ENCODE measurements at regions not wholly inside any gene's neighbourhood (a gene's known extent, or its start where the extent isn't known, plus 50 kb on each side); places are given as distances from the start of the nearest gene placed in this dataset.
"Not testable (repeated sequence)": the region's sequence is repeated elsewhere in the genome, so short reads cannot be mapped to it uniquely, and the experiment has no call there.

- no peak for DNase-seq
Observed at GRCh38 chr9:18294229-18294628, 179.7 kb upstream of the ADAMTSL1 start.

- DNase-seq = no peak
Observed at GRCh38 chr9:18296702-18297055, 177.3 kb upstream of the ADAMTSL1 start.

DNA sequence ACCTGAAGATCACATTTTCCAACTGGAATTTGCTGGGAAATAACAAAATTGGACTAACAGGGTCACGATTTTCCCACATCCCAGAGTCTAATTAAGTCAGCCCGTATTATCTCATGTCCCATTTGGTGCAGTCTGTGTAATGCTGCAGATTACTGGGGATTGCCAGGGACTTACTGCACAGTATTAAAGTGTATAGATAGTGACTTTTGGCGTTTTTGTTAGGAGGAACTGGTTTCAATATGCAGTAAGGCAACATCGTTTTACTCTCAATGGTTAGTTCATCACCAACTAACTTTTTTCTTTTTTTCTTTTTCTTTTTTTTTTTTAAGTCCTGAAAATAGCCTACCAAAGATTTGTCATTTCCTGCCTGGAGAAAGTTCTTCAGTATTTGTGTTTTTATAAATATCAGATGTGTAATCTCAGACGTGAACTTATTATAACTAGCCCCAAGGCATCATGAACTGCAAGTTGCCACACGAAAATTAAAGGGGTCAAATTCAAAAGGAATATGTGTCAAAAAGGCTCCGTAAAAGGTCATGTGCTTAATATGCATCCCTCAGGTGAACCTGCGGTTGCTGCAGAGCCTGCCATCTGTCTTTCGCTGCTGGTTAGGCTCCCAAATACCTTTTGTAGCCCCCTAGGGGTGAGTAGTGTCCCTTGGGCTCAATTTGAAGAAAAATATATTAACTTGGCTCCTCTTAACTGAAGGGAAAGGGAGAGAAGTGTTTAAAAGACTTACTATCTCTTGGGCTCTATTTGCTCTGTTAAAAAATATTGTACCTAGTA, 176.7 kb upstream of the ADAMTSL1 start:
- no peak for DNase-seq

DNA sequence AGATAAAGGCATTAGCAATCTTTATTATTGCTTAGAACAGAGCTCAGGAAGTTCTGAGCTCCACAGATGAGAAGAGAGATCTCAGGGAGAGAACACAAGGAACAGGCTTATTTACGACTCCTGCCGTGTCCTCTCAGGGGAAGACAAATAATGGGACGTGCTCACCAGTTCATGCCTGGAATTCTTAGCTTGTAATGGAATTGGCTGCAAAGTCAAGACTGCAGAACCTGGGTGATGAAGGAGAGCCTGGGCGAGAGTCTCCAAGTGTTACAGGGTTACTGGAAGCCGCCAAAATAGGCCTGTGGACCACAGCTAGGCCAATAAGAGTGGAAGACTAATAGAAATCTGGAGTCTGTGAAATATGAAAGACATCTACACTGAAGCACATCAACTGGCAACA, 174.5 kb upstream of the ADAMTSL1 start:
- DNase-seq = no peak

GRCh38 chr9:18305167-18305806, 168.7 kb upstream of the ADAMTSL1 start:
- not testable (repeated sequence) for DNase-seq

- no peak for DNase-seq
Observed at GRCh38 chr9:18314316-18314715, 159.6 kb upstream of the ADAMTSL1 start.

DNA sequence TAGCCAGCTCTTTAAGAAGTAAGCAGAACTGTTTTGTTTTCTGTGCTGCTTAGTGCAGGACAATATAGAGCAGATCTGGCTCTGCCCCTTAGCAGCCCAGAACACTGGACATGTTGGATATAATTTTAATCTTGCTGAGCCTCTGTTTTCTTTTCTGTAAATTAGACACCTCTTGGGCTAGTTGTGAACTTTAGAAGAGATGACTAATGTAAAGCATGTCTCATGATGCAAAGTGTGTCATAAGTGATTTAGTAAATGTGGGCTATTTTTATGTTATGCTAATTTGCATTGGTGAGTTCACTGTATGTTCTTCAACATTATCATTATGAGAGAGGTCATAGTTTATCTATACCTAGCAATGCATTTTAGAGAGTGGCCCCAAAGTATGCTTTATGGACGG, 156.1 kb upstream of the ADAMTSL1 start:
- no peak for DNase-seq

- DNase-seq = no peak
Observed at GRCh38 chr9:18319918-18320445, 154.0 kb upstream of the ADAMTSL1 start.

DNA sequence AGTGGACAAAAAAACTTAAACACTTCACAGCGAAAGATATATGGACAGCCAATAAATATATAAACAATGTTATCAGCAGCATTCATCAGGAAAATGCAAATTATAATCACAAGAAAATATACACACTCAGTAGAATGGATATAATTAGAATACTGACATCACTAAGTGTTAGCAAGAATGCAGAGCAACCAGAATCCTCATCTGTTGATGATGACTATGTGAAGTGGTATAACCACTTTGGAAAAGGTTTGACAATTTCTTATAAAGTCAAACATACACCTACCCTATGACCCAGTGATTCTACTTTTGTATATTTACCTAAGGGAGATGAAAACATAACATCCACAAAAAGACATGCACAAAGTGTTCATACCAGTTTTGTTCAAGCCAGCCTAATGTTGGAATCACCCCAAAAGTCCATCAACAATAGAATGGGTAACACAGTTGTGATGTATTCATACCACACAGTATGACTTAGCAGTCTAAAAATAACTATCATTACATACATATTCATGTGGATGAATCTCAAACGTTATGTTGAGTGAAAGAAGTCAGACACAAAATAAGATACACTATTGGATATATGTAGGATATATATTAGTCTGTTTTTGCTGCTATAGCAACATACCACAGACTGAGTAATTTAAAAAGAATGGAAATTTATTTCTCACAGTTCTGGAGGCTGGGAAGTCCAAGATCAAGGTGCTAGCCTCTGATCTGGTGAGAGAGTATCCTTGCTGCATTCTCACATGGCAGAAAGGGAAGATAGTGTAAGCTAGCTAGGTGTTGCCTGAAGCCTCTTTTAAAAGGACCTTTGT, 148.8 kb upstream of the ADAMTSL1 start:
- no peak for DNase-seq

GRCh38 chr9:18325746-18326011, 148.3 kb upstream of the ADAMTSL1 start:
- DNase-seq = not testable (repeated sequence)

GRCh38 chr9:18327121-18327520, 146.8 kb upstream of the ADAMTSL1 start:
- DNase-seq = no peak

- peak; percentile 27 to 33 for DNase-seq
Observed at GRCh38 chr9:18330401-18331309, 143.3 kb upstream of the ADAMTSL1 start.

- no peak for DNase-seq
Observed at GRCh38 chr9:18331310-18331684, 142.7 kb upstream of the ADAMTSL1 start.

DNA sequence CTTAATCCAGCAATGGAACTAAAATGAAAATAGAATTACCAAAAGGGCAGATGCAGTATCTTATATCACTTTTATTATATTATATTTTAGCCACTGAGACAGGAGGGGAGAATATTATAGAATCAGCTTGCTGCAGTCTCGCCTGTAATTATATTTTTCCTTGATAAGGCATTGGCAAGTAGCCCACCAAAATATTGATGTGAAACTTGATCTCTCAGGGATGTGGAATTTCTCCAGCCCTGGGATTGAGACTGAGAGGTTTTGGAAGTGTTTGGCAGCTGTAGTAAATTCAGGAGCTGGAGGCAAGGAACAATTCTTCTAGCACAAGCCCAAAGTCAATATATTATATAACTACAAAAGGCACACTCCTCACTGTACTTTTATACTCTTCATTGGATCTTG, 142.1 kb upstream of the ADAMTSL1 start:
- peak; percentile 22 to 49 for DNase-seq

- DNase-seq = no peak
Observed at GRCh38 chr9:18333157-18333556, 140.8 kb upstream of the ADAMTSL1 start.

DNA sequence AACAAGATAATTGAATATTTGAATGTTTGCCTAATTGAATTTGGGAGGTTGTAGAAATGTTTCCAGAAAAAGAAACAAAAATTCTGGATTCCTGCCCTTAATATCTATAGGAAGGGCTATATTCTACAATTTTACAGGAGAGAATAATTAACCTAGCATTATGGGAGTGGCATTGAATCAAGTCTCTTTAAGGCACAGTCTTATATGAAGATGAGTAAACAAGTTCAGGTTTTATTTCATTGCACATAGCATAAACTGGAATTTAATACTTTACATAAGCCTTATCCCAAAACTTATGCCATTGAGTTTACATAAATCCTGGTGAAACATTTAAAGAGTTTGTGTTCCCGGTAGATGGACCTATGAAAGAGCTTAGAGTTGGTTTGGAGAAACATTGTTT, 138.1 kb upstream of the ADAMTSL1 start:
- no peak for DNase-seq

- no peak for DNase-seq
Observed at GRCh38 chr9:18338042-18338441, 135.9 kb upstream of the ADAMTSL1 start.

DNA sequence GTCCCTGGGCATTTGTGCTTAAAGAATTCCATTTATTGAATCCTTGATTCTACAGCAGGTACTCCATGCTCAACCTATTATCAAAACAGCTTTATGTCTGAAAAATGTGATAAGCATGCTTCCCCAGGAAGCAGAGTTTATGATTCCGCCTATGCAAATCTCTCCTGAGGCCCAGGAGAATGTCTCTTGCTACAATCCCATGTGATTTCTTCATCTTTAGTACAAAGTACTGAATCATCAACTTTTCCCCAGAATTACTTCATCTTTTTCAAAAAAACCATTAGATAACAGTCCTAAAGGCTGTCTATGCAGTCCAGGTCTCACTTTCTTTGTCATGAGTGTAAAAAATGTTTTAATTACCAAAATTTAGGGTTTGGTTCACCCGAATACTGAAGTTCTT, 130.2 kb upstream of the ADAMTSL1 start:
- no peak for DNase-seq

GRCh38 chr9:18346745-18347144, 127.2 kb upstream of the ADAMTSL1 start:
- DNase-seq = no peak

DNA sequence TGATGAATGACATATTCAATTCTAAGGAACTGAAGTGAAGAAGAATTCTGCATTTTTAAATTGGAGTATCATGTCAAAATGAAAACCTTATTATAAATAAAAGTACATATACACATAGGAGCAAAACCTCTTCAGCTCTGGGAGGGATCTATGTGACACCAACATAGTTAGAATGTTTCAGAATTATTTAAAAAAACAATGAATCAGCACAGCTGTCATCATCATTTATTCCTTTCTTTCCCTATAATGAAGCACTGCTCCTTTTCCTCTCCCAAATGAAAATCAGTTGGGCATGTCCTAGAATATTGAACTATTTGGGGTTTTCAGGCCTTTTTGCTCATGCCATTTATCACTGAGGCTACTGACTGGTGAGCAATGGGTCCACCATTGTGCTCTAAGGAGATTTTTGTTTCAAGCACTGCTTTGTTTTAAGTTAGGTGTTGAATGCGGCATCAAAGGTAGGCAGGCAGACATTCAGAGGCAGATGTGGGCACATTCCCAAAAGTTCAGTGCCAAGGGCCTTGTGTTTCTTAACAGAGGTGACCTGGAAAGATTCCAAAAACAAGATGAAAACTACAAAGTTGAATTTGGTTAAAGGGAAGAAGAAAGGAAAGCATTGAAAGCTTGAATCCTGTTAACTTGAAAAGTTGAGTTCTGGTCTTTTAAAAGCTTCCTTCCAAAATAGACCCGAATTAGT, 126.4 kb upstream of the ADAMTSL1 start:
- no peak for DNase-seq

- DNase-seq = no peak
Observed at GRCh38 chr9:18348083-18348475, 125.9 kb upstream of the ADAMTSL1 start.

Measured in right lung (tissue), 2 donors.